A673 (cell line): ENCODE measurements at regions not wholly inside any gene's neighbourhood (a gene's known extent, or its start where the extent isn't known, plus 50 kb on each side); places are given as distances from the start of the nearest gene placed in this dataset.

Experiments used
- EZH2 ChIP-seq: fragments of 200-600 bp; sonication (generic); IDR thresholded peaks from 2 replicates; pipeline ENCODE4 v1.6.1; 2017; ENCODE audit warnings: borderline replicate concordance, low read depth, mild to moderate bottlenecking, mixed read lengths, antibody characterized with exemption, low read length; ENCODE audit not compliant: poor library complexity, severe bottlenecking
- TF ChIP-seq, protein P1 (sequence below): fragments of 300-800, 200-600 bp; sonication (generic); conservative IDR thresholded peaks from 2 replicates; pipeline ENCODE4 v1.5.1; 2017; ENCODE audit warnings: low read depth, mild to moderate bottlenecking, antibody characterized with exemption, low read length, moderate library complexity, mixed read lengths

DNA sequence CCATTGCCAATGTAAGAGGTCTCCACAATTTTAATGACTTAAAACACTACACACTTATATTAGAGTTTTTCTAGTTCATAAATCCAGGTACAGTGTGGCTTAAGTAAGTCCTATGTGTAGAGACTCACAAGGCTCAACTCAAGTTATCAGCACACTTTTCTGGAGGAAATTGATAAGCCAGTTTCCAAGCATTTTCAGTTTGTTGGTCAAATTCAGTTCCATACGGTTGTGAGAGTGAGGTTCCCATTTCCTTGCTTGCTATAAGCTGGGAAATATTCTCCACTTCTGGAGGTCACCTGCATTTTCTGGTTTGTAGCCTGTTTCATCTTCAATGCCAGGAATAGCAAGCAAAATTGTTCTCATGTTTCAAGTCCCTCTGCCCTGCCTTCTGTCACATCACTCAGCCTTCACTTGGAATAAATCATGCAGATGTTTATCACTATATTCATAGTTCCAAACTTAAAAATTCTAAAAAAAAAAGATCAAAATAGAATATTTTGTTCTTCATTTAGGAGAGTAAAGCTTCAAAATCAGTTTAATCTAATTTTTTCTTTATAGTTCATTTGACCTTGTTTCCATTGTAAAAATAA lies 1137.5 kb upstream of the INTU start:
- TF ChIP-seq, protein P1, sequence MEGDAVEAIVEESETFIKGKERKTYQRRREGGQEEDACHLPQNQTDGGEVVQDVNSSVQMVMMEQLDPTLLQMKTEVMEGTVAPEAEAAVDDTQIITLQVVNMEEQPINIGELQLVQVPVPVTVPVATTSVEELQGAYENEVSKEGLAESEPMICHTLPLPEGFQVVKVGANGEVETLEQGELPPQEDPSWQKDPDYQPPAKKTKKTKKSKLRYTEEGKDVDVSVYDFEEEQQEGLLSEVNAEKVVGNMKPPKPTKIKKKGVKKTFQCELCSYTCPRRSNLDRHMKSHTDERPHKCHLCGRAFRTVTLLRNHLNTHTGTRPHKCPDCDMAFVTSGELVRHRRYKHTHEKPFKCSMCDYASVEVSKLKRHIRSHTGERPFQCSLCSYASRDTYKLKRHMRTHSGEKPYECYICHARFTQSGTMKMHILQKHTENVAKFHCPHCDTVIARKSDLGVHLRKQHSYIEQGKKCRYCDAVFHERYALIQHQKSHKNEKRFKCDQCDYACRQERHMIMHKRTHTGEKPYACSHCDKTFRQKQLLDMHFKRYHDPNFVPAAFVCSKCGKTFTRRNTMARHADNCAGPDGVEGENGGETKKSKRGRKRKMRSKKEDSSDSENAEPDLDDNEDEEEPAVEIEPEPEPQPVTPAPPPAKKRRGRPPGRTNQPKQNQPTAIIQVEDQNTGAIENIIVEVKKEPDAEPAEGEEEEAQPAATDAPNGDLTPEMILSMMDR, result no peak
- TF ChIP-seq EZH2, result no peak
